GM23338 (cell line): ENCODE measurements at regions not wholly inside any gene's neighbourhood (a gene's known extent, or its start where the extent isn't known, plus 50 kb on each side); places are given as distances from the start of the nearest gene placed in this dataset.

Source experiments
- CREB1 ChIP-seq: fragments of 250-450 bp; sonication (Bioruptor Pico); IDR thresholded peaks from 2 replicates; pipeline ENCODE4 v1.5.0; 2020; ENCODE audit warnings: low read depth, mild to moderate bottlenecking, moderate library complexity
- CTCF ChIP-seq, 2 experiments: fragments of 200-600 bp in 1 of 2; sonication (generic) in 1 of 2; conservative IDR thresholded peaks; 2 replicates each; pipeline versions ENCODE4 v1.5.1 to v1.6.1; 2016 to 2017; ENCODE audit warnings: antibody characterized with exemption in 2 of 2, low read depth in 2 of 2, mild to moderate bottlenecking in 2 of 2, moderate library complexity in 1 of 2
- ETS1 ChIP-seq: IDR thresholded peaks from 2 replicates; pipeline ENCODE4 v1.6.1; 2016; ENCODE audit warnings: antibody characterized with exemption
- EZH2 ChIP-seq: fragments of 200-600 bp; sonication (generic); IDR thresholded peaks from one replicate; pipeline ENCODE4 v1.8.0; 2017; ENCODE audit warnings: antibody characterized with exemption, mild to moderate bottlenecking, low read depth; ENCODE audit not compliant: unreplicated experiment
- EZH2phosphoT487 ChIP-seq: fragments of 200-600 bp; sonication (generic); IDR thresholded peaks from one replicate; pipeline ENCODE4 v1.8.1; 2018; ENCODE audit warnings: antibody characterized with exemption; ENCODE audit not compliant: unreplicated experiment
- JUNB ChIP-seq: IDR thresholded peaks from one replicate; pipeline ENCODE4 v1.6.1; 2016; ENCODE audit warnings: antibody characterized with exemption; ENCODE audit not compliant: unreplicated experiment
- NANOG ChIP-seq: IDR thresholded peaks from 2 replicates; pipeline ENCODE4 v1.6.1; 2016; ENCODE audit warnings: antibody characterized with exemption, borderline replicate concordance
- POLR2AphosphoS5 ChIP-seq: IDR thresholded peaks from 2 replicates; pipeline ENCODE4 v1.6.1; 2016; ENCODE audit warnings: antibody characterized with exemption, low read depth
- STAT1 ChIP-seq: IDR thresholded peaks from one replicate; pipeline ENCODE4 v1.6.1; 2016; ENCODE audit warnings: antibody characterized with exemption; ENCODE audit not compliant: unreplicated experiment
- ZNF114 ChIP-seq: fragments of 250-450 bp; sonication (Bioruptor Pico); IDR thresholded peaks from 2 replicates; pipeline ENCODE4 v1.5.0; 2020; ENCODE audit warnings: mild to moderate bottlenecking, moderate library complexity
- ZNF331 ChIP-seq: fragments of 250-450 bp; sonication (Bioruptor Pico); IDR thresholded peaks from 2 replicates; pipeline ENCODE4 v1.5.0; 2020; ENCODE audit warnings: low read depth, mild to moderate bottlenecking, moderate library complexity
- TF ChIP-seq, protein P1 (sequence below): IDR thresholded peaks from one replicate; pipeline ENCODE4 v1.6.1; 2018; ENCODE audit warnings: antibody characterized with exemption; ENCODE audit not compliant: unreplicated experiment

DNA sequence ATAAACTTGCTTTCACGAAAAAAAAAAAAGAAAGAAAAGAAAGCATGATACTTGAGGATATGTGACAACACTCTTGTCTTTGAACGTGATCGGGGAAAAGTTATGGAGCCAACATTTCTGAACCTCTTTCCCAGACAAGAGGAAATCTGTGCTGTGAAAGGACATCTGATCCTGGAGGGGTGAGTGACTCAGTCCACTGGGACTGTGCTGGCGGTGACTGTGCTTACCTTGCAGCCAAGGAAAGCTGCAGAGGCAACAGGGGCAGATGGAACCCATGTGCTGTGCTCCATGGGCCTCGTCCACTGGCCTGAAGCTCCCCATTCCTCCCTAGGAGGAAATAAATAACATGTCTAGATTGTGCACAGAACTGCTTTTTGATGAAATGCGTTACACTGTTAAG lies 116.5 kb upstream of the RAB11FIP2 start:
- TF ChIP-seq EZH2, result no peak
- TF ChIP-seq CTCF (conservative IDR thresholded peaks at IDR 0.05; ENCODE audit: low read depth in 2 of 2), result no peak
- no peak for TF ChIP-seq POLR2AphosphoS5
- TF ChIP-seq JUNB, result no peak
- no peak for TF ChIP-seq EZH2phosphoT487
- TF ChIP-seq ETS1, result no peak
- TF ChIP-seq, protein P1, sequence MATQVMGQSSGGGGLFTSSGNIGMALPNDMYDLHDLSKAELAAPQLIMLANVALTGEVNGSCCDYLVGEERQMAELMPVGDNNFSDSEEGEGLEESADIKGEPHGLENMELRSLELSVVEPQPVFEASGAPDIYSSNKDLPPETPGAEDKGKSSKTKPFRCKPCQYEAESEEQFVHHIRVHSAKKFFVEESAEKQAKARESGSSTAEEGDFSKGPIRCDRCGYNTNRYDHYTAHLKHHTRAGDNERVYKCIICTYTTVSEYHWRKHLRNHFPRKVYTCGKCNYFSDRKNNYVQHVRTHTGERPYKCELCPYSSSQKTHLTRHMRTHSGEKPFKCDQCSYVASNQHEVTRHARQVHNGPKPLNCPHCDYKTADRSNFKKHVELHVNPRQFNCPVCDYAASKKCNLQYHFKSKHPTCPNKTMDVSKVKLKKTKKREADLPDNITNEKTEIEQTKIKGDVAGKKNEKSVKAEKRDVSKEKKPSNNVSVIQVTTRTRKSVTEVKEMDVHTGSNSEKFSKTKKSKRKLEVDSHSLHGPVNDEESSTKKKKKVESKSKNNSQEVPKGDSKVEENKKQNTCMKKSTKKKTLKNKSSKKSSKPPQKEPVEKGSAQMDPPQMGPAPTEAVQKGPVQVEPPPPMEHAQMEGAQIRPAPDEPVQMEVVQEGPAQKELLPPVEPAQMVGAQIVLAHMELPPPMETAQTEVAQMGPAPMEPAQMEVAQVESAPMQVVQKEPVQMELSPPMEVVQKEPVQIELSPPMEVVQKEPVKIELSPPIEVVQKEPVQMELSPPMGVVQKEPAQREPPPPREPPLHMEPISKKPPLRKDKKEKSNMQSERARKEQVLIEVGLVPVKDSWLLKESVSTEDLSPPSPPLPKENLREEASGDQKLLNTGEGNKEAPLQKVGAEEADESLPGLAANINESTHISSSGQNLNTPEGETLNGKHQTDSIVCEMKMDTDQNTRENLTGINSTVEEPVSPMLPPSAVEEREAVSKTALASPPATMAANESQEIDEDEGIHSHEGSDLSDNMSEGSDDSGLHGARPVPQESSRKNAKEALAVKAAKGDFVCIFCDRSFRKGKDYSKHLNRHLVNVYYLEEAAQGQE, result no peak
- TF ChIP-seq STAT1, result no peak
- no peak for TF ChIP-seq CREB1
- TF ChIP-seq NANOG, result no peak
- TF ChIP-seq ZNF331, result no peak
- TF ChIP-seq ZNF114 (CRISPR knock-in tag), result no peak
